ENCODE measurements at regions not wholly inside any gene's neighbourhood (a gene's known extent, or its start where the extent isn't known, plus 50 kb on each side); places are given as distances from the start of the nearest gene placed in this dataset.

GRCh38 chr2:190791347-190791975, 89.2 kb upstream of the GLS start:
- DNase-seq (ENCODE audit: low spot score), result no peak
- in situ Hi-C loops (cut with MboI; ENCODE audit: low pct_unique_long_range_greater_than_20kb, low sequenced_read_pairs, unreplicated experiment), result no loop called here
- TF ChIP-seq, protein P1, sequence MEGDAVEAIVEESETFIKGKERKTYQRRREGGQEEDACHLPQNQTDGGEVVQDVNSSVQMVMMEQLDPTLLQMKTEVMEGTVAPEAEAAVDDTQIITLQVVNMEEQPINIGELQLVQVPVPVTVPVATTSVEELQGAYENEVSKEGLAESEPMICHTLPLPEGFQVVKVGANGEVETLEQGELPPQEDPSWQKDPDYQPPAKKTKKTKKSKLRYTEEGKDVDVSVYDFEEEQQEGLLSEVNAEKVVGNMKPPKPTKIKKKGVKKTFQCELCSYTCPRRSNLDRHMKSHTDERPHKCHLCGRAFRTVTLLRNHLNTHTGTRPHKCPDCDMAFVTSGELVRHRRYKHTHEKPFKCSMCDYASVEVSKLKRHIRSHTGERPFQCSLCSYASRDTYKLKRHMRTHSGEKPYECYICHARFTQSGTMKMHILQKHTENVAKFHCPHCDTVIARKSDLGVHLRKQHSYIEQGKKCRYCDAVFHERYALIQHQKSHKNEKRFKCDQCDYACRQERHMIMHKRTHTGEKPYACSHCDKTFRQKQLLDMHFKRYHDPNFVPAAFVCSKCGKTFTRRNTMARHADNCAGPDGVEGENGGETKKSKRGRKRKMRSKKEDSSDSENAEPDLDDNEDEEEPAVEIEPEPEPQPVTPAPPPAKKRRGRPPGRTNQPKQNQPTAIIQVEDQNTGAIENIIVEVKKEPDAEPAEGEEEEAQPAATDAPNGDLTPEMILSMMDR (IDR thresholded peaks at IDR 0.05; ENCODE audit: extremely low read depth, insufficient read depth, missing control alignments), result no peak

DNA sequence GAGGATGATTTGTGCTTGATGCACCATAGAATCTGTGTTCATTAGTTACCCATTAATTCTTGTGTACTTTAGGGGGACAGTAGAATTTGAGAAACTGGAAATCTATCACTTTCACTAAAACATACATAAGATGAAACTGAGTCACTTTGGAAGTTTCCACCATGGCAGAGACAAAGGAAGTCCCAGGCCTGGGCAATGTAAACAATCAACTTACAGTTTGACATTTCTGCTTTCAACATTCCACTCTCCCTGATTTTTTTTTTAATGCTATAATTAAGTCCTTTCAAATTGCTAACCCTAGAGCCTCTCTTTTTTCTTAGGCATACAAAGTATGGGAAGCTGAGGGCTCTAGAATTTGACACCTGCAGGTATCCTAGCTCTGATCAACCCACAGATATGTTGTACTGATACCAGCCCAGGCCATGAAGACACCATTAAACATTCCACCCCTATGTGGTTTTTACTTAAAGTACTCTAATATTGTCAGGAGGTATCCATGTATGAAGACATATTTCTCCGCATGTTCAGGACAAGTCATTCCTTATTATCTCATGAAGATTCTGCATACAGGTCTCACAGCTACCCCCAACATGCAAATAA, 88.5 kb upstream of the GLS start:
- DNase-seq (ENCODE audit: low spot score), result no peak

DNA sequence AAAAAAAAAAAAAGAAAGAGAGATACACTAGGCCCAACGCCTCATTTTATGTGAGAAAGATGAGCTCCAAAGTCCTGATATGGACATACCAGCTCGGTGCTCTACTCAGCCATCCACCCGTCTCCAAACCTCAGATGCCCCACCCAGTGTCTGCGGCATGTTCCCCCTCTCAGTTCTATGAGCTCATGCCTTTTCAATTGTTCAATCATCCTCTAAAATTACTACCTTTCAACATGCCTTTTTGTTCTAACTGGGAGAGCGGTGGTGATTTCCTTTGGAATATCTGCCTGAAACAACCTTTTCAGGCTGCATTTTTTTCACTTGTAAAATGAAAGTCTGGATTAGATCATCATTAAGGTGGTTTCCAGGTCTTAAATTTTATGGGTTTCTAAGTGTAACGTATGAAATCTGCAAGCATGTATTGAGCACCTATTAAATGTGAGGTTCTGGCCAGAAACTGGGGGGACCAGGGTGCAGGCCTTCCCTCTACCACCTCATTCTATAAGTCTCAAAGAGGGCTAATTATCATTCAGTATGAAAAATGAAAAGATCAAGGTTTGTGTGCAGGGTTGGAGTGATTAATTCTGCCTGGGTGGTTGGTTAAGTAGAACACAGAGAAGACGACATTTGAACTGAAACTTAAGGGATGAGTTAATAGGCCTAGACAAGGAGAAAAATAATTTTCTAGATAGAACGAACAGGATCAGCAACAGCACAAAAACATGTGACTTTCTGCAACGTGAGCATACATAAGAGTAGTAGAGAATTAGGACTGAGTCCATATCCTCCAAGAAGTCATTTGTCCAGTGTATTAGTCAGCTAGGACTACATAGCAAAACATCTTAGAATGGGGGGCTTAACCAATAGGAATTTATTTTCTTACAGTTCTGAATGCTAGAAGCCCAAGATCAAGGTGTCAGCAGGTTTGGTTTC, 87.4 kb upstream of the GLS start:
- TF ChIP-seq, protein P1 (IDR thresholded peaks at IDR 0.05; ENCODE audit: extremely low read depth, insufficient read depth, missing control alignments), result no peak
- DNase-seq (ENCODE audit: low spot score), result no peak

More for the DNA sequence above, 88.5 kb upstream of the GLS start:
- in situ Hi-C loops (cut with MboI; ENCODE audit: low pct_unique_long_range_greater_than_20kb, low sequenced_read_pairs, unreplicated experiment), result no loop called here
- TF ChIP-seq, protein P1 (IDR thresholded peaks at IDR 0.05; ENCODE audit: extremely low read depth, insufficient read depth, missing control alignments), result no peak

DNA sequence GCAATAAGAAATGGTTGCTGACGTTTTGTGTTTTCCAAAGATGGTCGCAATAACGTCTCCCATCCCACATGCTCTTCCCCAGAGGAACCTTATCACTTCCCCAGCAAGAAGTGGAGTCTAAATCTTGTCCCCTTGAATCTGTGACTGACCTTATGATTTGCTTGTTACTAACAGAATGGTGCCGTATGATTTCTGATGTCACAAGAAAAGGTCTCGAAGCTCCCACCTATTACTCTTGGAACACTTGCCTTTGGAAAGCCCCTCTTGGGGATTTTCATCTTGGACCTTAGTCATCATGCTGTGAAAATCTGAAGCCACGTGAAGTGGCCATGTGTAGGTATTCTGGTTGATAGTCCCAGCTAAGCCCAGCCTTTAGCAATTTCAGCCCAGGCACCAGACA, 86.2 kb upstream of the GLS start:
- in situ Hi-C loops (cut with MboI; ENCODE audit: low pct_unique_long_range_greater_than_20kb, low sequenced_read_pairs, unreplicated experiment), result no loop called here
- DNase-seq (ENCODE audit: low spot score), result no peak
- TF ChIP-seq, protein P1 (IDR thresholded peaks at IDR 0.05; ENCODE audit: extremely low read depth, insufficient read depth, missing control alignments), result no peak

More for the DNA sequence above, 87.4 kb upstream of the GLS start:
- in situ Hi-C loops (cut with MboI; ENCODE audit: low pct_unique_long_range_greater_than_20kb, low sequenced_read_pairs, unreplicated experiment), result no loop called here

DNA sequence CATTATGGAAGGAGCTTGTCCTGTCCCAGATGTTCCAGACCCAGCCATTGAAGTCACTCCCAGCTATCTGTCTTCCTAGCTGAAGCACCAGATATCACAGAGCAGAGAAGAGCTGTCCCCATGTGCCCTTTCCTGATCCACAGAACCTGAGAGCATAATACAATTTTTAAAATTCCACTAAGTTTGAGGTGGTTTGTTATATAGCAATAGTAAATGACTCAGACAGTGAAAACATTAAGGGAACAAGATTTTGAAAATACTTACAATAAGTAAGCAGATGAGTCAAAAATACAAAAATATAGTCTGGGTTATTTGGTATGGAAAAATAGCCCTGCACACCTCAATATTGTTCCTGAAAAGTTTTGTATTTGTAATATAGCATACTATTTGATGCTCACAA, 85.8 kb upstream of the GLS start:
- no peak for DNase-seq (ENCODE audit: low spot score)
- in situ Hi-C loops (cut with MboI; ENCODE audit: low pct_unique_long_range_greater_than_20kb, low sequenced_read_pairs, unreplicated experiment), result no loop called here
- TF ChIP-seq, protein P1 (IDR thresholded peaks at IDR 0.05; ENCODE audit: extremely low read depth, insufficient read depth, missing control alignments), result no peak

DNA sequence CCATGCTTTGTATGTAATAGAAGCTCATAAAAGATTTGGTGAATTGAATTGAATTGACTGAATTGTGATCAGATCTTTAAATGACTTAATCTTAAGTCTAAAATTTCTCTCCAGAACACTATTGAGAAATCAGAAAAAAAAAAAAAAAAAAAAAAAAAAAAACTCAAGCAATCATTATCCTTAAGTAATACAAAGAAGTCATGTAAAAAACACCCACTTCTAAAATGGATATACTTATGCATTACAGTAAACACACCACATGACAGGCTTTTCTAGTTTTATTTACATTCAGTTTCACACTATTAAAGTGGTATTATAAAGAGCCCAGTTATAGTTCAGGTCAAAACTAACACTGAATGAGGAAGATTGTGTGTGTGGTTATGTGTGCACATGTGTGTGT, 84.9 kb upstream of the GLS start:
- in situ Hi-C loops (cut with MboI; ENCODE audit: low pct_unique_long_range_greater_than_20kb, low sequenced_read_pairs, unreplicated experiment), result no loop called here
- TF ChIP-seq, protein P1 (IDR thresholded peaks at IDR 0.05; ENCODE audit: extremely low read depth, insufficient read depth, missing control alignments), result no peak
- DNase-seq (ENCODE audit: low spot score), result no peak
